CMK (cell line): ENCODE measurements at regions not wholly inside any gene's neighbourhood (a gene's known extent, or its start where the extent isn't known, plus 50 kb on each side); places are given as distances from the start of the nearest gene placed in this dataset.

Experiments
- DNase-seq: peaks from one replicate; pipeline ENCODE4 v3.0.0-alpha.2; 2010; ENCODE audit warnings: low read depth

DNA sequence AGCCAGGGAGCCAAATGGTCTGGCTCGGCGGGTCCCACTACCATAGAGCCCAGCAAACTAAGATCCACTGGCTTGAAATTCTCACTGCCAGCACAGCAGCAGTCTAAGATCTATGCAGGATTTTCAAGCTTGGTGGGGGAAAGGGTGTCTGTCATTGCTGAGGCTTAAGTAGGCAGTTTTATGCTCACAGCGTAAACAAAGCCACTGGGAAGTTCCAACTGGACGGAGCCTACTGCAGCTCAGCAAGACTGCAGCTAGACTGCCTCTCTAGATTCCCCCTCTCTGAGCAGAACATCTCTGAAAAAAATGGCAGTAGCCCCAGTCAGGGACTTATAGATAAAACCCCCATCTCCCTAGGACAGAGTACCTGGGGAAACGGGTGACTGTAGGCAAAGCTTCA lies 277.6 kb upstream of the PHF14 start:
- no peak for DNase-seq

DNA sequence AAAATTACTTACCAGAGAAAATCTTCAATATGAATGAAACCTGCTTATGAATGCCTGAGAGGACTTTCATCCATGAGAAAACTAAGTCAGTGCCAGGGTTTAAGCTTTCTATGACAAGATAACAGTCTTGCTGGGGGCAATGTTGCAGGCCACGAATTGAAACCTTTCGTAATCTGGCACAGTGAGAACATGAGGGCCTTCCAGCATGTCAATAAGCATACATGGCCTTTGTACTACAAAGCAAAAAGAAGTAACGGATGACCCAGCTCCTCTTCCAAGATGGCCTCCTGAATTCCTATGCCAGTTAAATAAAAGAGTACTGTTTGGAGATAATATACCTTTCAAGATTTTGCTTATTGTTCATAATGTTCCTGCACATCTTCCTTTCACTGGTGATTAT lies 270.6 kb upstream of the PHF14 start:
- no peak for DNase-seq

DNA sequence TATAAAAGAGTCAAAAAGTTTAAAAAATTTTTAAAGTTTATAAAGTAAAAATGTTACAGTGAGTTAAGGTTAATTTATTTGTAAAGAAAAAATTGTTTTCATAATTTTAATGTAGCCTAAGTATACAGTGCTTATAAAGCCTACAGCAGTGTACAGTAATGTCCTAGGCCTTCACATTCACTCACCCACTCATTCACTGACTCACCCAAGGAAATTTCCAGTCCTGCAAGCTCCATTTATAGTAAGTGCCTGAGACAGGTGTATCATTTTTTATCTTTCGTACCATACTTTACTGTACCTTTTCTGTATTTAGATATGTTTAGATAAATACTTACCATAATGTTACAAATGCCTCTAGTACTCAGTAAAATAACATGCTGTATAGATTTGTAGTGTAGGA lies 269.7 kb upstream of the PHF14 start:
- no peak for DNase-seq

DNA sequence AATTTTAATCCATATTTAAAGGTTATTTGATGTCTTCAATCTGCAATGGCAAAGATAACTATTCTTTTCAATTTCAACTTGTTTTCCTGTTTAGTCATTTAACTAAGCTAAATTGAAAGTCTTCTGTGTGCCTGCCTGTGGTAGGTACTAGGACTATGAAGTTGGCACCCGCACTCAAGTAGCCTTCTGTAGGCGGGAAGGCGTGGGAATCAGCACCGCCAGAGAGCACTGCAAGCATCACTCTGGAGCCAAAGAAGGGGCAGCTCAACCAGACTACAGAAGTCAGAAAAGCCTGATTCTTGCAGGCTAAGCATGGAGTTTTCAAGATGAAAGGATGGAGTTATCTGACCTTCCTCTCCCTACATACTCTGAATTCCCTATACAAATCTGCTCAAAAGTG lies 269.0 kb upstream of the PHF14 start:
- no peak for DNase-seq

DNA sequence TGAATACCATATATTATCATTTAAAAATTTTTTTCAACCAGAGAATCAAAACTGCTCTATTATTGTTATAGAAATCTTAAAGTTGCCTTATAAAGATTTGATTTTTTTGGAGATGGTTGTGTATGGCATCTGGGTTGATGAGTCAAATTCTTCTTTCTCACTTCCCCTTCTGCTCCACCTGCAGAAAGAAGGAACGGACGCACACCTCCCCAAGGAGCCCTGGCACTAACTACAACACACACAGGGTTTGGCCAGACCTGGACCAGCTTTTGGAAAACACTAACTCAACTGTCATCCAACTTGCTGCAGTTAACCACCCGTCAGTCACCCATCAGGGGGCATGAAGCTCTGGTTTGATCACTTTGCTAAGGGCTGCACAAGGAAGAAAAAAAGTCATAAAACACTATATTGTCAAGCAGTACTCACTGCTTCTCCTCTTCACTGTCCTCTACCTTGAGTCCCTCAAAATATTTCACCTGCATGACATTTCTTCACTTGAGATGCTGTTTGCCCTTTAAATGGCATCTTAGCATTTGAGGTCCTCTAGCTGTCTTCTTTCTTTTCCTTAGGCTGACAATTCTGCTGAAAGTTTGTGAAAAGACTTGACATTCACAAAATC lies 266.7 kb upstream of the PHF14 start:
- no peak for DNase-seq

DNA sequence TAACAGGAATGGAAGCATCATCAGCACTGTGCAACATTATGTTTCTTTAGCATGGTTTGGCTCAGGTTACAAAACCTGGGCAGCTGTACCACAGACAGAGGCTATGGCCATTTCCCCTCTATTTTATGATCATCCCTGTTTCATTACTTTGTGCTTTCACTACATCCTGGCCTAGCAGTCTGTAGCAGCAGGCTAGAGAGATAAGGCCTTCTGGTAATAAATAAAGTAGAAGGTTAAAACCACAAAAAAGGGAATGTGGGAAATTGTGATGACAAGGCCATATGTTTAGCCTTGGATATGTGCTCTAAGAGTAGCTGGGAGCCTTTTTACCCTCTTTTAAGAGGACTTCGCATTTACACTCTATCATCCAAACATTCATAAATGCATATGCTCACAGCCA lies 266.2 kb upstream of the PHF14 start:
- DNase-seq = no peak

DNA sequence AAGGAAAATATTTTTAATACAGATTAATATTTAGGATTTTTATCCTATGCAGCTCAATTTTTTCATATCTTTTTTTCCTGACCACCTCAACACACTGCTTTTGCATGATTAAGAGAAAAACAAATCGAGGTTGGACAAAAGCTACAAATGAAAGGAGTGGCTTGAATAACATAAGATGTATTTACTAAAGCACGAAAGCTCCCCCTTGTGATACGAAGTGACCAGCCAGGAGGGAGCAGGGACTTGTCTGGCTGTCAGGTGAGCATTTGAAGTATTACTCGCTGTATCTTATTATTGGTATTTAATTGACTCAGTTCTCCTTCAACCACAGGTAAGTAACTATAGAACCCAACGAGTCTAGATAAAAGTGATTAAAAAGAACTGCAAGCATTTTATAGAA lies 265.2 kb upstream of the PHF14 start:
- DNase-seq = no peak

DNA sequence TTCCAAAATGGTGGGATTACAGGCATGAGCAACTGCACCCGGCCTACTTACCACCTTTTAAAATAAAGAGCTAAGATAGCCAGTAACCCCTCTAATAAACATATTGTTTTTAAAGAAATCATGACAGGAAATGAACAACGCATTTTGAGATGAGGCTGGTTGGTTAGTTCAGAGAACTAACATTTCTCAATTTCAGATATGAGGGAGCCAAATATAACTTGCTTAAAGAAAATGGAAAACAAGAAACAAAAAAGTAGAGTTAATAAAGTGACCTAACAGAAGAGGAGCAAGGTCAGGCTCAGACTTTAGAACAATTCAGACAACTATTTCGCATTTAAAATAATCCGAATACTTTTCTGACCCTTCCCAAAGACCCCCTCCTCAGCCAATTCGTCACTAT lies 254.9 kb upstream of the PHF14 start:
- DNase-seq = no peak

DNA sequence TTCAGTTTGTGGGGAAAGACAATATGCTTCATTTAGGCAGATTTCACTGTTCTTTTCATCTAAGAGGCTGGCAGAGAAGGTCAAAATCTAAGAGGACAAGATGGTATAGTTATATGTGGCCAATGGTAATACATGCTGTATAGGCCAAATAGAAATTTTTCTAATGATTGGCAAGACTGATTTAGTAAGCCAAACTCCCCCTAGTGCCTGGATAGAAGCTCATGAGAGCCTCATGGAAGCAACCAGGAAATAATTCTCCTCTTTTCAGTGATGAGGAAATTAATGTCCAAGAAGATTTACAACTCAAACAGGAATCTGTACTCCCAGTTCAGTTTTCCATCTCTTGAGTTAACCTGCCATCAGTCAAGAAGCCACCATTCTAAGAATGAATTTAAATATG lies 253.6 kb upstream of the PHF14 start:
- DNase-seq = no peak

DNA sequence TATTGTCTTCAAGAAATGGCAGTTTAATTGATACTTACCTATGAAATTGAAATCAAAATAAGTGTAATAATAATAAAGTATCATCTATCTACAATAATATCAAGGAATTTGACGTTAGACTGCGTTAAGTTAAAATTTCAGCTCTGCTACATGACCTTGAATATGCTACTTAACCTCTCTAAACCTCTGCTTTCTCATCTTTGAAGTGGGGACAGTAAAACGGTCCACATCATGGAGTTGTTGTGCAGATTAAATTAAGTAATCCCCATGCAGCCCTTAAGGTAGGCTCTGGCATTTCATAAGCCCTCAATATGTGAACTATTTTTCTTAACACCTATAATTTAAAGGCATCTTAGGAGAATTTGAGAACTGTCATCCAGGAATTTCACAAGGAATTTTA lies 252.4 kb upstream of the PHF14 start:
- no peak for DNase-seq

DNA sequence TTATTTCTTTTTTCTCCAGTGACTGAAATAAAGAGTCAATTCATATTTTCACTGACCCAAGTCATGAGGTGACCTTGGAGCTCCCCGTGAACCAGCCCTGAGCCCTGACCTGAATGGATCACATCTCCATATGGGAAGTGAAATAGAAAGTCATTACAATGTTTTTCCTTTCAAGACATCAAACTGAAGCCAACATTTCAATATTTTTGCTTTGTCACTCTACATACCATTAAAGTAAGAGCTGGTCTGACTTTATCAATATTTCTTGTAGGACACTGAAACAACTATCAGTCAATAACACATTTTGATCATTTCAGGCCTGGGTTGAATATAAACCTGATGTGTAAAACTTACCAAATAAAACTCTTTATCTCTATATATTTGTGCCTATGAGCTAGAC lies 249.8 kb upstream of the PHF14 start:
- no peak for DNase-seq

DNA sequence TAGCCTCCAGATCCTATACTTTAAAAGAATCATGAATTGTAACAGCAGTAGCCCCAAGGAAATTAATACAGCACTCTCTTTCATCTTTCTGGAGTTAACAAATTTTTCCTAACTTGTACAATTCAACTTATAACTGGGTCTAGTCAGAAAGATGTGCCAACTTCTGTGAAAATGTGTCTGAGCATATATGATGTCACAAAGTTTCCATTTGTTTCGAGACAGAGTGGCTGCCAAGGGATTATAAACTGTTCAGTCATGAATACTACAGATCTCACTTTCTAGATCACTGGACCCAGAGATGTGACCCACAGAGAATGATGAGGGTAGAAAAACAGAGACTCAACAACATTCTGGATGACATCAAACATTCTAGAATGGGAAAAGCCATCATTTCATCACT lies 249.2 kb upstream of the PHF14 start:
- no peak for DNase-seq

DNA sequence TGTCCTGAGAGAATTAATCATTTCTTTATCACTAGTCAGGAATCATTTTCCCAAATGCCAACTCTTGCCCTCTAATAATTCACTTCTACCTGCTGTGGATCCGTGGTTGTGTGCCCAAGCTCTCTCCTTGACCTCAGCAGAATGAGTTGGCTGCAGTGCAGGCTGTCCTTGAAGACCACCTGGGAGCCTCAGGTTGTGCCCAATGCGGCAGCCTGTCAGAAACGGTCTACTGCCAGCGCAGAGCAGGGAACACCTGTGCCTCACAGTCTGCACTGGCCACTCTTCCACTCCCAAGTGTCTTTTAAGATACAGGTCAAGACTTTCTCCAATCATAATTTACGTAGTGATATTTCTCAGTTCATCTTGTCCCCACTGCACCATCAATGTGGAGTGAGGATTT lies 246.0 kb upstream of the PHF14 start:
- DNase-seq = no peak

DNA sequence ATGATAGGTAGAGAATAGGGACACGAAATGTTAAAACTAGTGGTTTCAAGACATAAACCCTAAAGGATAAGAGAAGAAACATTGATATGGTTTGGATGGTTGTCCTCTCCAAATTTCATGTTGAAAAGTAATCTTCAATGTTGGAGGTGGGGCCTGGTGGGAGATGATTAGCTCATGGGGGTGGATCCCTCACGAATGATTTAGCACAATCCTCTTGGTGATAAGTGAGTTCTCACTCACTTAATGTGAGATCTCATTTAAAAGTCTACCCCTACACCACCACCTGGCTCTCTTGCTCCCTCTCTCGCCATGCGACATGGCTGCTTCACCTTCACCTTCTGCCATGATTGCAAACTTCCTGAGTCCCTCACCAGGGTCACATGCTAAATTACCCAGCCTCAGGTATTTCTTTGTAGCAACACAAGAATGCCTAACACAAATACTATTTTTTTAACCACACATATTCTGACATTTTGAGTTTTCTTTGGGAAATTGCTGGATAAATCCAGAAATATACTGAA lies 242.4 kb upstream of the PHF14 start:
- DNase-seq = no peak

DNA sequence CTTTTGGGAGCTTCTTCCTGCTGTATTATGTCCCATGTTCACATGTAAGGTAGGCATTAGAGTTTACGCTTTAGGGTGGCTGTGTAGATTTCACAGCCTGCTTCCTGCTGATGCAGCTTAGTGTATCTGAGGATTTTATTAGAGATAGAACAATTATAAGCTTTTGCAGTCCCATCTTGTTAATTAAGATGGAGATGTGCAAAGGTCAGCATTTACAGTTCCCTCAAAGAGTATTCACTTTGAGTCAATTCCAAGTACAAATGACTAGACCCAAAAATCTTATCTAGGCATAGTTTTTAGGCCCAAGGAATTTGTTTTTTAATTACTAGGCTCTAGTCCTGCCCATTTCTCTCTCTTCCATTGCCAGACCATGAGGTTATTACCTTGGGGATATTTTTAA lies 239.9 kb upstream of the PHF14 start:
- no peak for DNase-seq

DNA sequence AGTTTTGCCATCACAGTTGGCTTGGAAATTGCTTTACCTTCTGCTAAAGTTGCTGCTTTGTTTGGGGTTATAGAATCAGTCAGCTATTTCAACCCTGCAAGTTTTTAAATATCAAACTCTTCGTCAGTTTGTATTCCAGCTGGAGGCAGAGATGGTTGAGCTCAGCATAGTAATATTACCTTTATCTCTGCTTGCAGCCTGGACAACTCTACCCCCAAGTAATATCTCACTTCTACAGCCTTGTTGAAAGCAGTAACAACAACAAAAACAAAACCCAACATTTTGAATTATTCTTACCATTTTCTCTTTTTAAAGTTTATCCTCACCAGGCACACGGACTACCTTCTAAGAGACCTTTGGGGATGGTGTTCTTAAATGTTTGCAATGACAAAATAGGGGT lies 239.1 kb upstream of the PHF14 start:
- no peak for DNase-seq

DNA sequence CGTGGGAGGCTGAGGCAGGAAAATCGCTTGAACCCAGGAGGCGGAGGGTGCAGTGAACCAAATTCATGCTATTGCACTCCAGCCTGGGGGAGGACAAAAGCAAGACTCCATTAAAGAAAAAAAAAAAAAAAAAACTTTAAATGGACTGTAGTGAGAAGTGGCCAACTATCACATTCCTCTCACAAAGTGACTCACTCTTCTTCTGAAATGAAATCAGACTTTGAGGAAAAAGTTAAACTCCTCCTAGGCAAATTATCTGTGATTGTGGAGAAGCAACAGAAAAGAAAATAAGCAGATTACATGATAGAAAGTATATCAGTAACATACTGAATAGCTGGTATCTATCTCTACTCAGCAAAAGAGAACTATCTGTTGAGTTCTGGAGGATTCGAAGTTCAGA lies 234.3 kb upstream of the PHF14 start:
- no peak for DNase-seq

DNA sequence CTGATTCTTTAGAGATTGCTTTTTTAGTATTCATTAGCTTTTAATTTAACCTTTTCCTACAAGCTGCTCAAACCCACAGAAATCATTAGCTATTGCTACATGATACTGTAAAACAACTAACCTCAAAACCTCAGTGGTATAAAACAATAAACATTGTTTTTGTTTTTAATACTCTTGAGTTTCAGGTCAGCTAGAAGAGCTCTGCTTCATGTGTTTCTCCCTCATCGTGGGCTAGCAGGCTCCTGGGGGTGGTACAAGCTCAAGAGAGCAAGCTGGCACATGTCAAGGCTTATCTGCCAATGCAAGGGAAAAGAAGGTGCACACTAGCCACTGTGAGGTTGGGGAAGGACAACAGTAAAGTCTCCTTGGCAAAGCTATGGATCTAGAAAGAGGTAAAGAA lies 232.9 kb upstream of the PHF14 start:
- DNase-seq = no peak

DNA sequence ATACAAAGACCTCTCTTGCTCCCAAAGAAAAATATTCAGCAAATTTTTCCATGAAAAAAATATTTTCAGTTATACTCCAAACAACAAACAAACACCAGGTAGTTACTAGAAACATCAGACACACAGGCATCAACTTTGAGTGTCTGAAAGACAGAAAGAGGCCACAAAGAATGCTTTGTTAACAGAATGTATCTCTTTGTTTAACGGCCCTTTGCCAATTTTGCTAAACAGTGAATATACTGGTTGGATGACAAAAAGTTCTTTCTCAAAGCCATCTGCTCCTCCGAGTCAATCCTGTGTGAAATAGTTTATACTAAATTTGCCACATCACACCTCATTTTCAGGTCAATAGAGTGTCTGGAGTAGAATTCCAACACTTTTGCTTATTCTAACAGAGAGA lies 216.7 kb upstream of the PHF14 start:
- no peak for DNase-seq

DNA sequence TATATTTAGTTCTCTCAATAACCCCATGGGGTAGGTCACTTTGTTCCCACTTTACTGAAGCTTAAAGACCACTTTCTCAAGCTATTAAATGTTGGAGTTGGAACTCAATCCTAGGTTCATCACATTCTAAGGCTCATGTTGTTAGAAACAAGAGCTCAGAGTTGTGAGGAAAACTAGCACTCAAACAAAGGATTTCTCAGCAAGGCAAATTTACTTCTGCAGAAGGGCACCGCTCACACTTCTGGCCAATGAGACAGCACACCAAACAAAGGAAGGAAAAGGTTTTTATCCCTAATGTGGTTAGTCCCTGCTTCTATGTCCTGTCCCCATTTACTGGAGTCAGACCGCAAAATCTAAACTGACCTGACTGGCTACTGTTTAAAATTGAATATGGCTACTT lies 214.6 kb upstream of the PHF14 start:
- DNase-seq = no peak

DNA sequence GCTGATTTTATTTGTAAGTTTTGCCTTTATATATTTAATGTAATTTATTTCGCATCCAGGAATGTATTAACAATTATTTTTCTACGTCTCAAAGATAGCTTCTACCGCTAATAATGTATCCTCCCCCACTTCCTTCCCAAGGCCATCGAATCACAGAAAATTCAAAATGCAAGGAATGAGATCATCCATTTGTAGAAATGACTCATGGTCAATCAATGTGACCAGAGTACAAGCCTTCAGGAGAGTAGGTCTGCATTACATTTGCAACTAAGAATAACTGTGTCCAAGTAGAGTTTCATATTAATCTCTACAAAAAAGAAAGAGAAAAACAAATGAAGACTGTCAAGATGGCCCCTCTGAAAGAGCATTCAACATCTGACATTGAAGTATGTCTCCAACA lies 205.9 kb upstream of the PHF14 start:
- DNase-seq = no peak

DNA sequence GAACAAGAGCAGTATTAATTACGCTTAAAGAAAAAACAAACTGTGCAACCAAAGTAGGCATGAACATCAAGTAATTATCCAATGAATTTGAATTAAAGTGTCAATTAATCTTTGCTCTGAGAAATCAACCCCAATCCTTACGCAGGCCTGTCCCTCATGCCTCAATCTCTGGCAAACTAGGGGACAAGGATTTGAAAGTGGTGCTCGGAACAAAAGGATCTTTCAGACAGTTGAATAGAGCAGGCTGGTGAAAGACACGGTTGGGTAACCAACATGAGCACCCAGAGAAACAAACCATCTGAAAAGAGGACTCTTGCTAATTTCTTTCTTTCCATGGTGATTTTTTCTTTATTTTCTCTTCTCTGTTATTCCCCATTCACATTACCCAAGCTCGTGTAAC lies 203.5 kb upstream of the PHF14 start:
- no peak for DNase-seq

DNA sequence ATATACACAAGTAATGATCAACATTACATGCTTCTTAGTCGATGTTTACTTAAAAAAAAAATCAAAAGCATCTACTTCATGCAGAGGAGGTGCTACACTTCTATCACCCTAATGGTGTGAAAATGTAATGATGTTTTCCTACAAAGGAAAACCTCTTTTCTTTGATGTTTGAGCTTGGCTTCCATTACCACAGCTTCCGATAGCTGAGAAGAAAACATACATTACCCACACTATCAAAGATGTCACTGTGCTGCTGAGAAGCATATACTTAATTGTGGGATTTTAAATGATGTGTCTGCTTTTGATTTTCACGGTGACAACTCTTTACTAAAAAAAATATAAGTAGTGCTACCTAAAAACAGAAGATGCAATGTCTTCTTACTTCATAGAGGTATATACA lies 200.2 kb upstream of the PHF14 start:
- DNase-seq = no peak

DNA sequence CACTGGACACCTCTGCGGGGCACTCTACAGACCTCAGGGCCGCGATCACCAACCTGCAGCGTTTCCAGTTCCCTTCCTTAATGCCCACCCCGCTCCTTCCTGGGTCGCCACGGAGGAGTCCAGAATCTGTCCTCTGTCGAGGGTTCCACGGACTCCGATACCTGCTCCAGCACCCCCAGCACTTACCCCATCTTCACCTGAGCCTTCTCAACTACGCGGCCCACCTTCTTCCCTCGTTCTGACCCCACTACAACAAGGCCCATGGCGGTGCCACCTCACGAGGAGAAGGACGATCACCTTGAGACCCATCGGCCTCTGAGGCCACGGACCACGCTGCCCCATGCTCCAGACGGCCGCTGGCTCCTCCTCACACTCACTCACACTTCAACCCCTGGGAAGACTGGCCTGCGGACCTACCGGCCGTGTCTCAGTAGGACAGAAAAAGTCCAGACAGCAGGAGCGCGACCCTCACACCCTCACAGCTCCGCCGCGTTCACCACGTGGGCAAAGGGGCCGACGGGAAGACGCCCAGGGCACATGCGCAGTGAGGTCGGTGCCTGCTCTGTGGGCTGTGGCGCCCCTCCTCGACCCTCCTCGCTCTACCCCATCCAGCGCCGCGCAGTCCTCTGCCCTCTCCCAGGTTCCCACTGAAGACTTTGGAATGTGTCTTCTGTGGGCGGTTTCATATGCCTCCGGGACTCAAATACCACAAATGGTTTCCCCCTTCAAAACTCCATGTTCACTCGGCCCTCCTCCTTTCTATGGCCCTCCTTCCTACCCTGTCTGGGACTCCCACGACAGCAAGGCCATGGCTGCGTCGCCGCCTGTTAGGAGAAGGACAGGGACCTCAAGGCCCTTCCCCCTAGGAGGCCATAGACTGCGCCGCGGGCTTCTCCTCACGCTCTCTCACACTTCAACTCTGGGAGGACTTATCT lies 193.9 kb upstream of the PHF14 start:
- DNase-seq = no peak
